PC-9 (cell line): ENCODE measurements at regions not wholly inside any gene's neighbourhood (a gene's known extent, or its start where the extent isn't known, plus 50 kb on each side); places are given as distances from the start of the nearest gene placed in this dataset.
"Not testable (repeated sequence)": the region's sequence is repeated elsewhere in the genome, so short reads cannot be mapped to it uniquely, and the experiment has no call there.

ENCODE experiments used
- BruUV-seq: library from RNA; stranded (reverse); fragments of 400-500 nt; replicated peaks from 2 replicates; lab custom pipeline; 2021; lab: Mats Ljungman, UMichigan
- CTCF ChIA-PET: fragments of 300-600 bp; sonication (Branson Sonifier 250); formaldehyde crosslinking; loops from one replicate; lab custom pipeline; 2022; ENCODE audit warnings: antibody characterized with exemption; lab: Charles Lee
- POLR2A ChIA-PET: fragments of 300-600 bp; sonication (Branson Sonifier 250); formaldehyde crosslinking; loops from one replicate; lab custom pipeline; 2022; ENCODE audit warnings: antibody characterized with exemption; ENCODE audit not compliant: unreplicated experiment; lab: Charles Lee
- DNase-seq, 2 experiments: peaks; one replicate each; pipeline versions ENCODE4 v3.0.0 to v3.0.0-alpha.2; 2015 to 2022; ENCODE audit warnings: mixed read lengths in 1 of 2
- H2AFZ ChIP-seq: fragments of 200-600 bp; sonication (generic); 2 replicates; pipeline ENCODE4 v1.8.1; 2017; ENCODE audit warnings: antibody characterized with exemption
- H3F3A ChIP-seq: fragments of 200-600 bp; sonication (generic); 2 replicates; pipeline ENCODE4 v1.8.1; 2017; ENCODE audit warnings: antibody characterized with exemption, mild to moderate bottlenecking, low read depth; ENCODE audit not compliant: insufficient read depth
- H3K27ac ChIP-seq: fragments of 200-600 bp; sonication (generic); 2 replicates; pipeline ENCODE4 v1.6.1; 2016; ENCODE audit warnings: mixed run types
- H3K27me3 ChIP-seq: fragments of 200-600 bp; sonication (generic); 2 replicates; pipeline ENCODE4 v1.6.1; 2016; ENCODE audit warnings: low read depth, mixed run types; ENCODE audit not compliant: insufficient read depth
- H3K36me3 ChIP-seq: fragments of 200-600 bp; sonication (generic); 2 replicates; pipeline ENCODE4 v1.6.1; 2016; ENCODE audit warnings: low read depth, mixed run types
- H3K4me1 ChIP-seq: fragments of 200-600 bp; sonication (generic); replicated peaks from 2 replicates; pipeline ENCODE4 v1.6.1; 2016; ENCODE audit warnings: mixed run types; ENCODE audit not compliant: insufficient read depth
- H3K4me2 ChIP-seq: fragments of 200-600 bp; sonication (generic); 2 replicates; pipeline ENCODE4 v1.6.1; 2017; ENCODE audit warnings: mixed run types
- H3K4me3 ChIP-seq: fragments of 200-600 bp; sonication (generic); 2 replicates; pipeline ENCODE4 v1.6.1; 2016; ENCODE audit warnings: mixed run types
- H3K79me2 ChIP-seq: fragments of 200-600 bp; sonication (generic); 2 replicates; pipeline ENCODE4 v1.6.1; 2017; ENCODE audit warnings: low read depth, mixed run types
- H3K9me2 ChIP-seq: fragments of 200-600 bp; sonication (generic); 2 replicates; pipeline ENCODE4 v1.8.1; 2017; ENCODE audit warnings: mild to moderate bottlenecking; ENCODE audit not compliant: insufficient read depth
- H3K9me3 ChIP-seq: fragments of 200-600 bp; sonication (generic); 2 replicates; pipeline ENCODE4 v1.8.1; 2016; ENCODE audit warnings: low read depth; ENCODE audit not compliant: insufficient read depth
- H4K20me1 ChIP-seq: fragments of 200-600 bp; sonication (generic); 2 replicates; pipeline ENCODE4 v1.8.1; 2017; ENCODE audit not compliant: insufficient read depth
- EZH2 ChIP-seq: fragments of 200-600 bp; sonication (generic); IDR thresholded peaks from 2 replicates; pipeline ENCODE4 v1.8.0; 2017; ENCODE audit warnings: antibody characterized with exemption, low read depth
- intact Hi-C: fragments of 100-400 bp; cut with micrococcal nuclease; formaldehyde crosslinking; loops from one replicate; pipeline ENCODE4 v1.10.0; 2022; ENCODE audit not compliant: unreplicated experiment
- TF ChIP-seq, protein P1 (sequence below): fragments of 200-600 bp; sonication (generic); conservative IDR thresholded peaks from 2 replicates; pipeline ENCODE4 v1.6.1; 2017; ENCODE audit warnings: mixed run types, antibody characterized with exemption, mild to moderate bottlenecking, moderate library complexity

DNA sequence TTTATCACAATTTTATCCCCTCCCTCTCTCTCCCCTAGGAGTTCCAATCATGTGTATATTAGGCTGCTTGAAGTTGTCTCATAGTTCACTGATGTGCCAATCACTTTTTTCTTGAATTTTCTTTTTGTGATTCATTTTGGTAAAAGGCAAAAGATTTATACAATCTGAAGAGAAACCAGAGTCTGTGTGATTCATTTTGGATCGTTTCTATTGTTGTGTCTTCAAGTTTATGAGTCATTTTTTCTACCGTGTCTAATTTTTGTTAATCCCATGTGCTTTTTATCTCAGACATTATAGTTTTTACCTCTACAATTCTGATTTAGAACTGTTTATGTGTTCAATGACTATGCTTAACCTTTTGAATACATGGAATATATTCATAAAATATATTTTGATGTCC, 483.9 kb upstream of the AUTS2 start:
- ChIA-PET POLR2A (no interaction called here), CTCF (no interaction called here)
- Histone ChIP-seq H3K27me3 (no peaks in the 10 kb centered on the region), H3K27ac (peak overlapping the region; percentile 11; the same call in 1 of the 2 replicates), H3K36me3 (no peaks in the 10 kb centered on the region), H3F3A (0 out of 2 replicates have a peak, but pooled peaks cover 10% of the 10 kb centered on the region), H3K9me3 (peaks cover 5% of the 10 kb centered on the region; the same call in 1 of the 2 replicates), H2AFZ (no peak overlapping the region), H3K4me3 (no peak overlapping the region), H3K4me2 (no peak overlapping the region), H3K4me1 (peaks cover 8% of the 10 kb centered on the region; the same call in 1 of the 2 replicates), H4K20me1 (no peaks in the 10 kb centered on the region), H3K79me2 (no peaks in the 10 kb centered on the region), H3K9me2 (no peaks in the 10 kb centered on the region)
- no peak for DNase-seq
- TF ChIP-seq EZH2: no peak
- BruUV-seq: no TSS peak
- intact Hi-C loops: no loop called here

DNA sequence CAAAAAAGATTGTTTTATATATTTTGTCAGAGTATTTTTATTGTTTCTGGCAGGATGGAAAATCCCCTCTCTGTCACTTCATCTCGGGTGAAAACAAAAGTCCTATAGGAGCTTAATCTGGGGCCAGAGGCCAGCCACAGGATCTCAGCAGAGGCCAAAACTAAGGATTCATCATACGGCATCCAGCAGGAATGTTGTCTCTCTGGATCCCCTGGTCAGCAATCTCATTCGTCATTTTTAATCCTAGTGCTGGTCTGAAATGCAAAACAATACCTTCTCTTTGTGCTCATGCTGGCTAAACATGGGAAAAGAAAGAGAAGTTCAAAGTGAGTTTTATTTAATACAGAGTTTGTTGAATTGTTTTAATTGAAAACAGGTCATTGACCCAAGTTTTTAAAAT, 482.5 kb upstream of the AUTS2 start:
- H3K36me3 ChIP-seq: no peaks in the 10 kb centered on the region
- CTCF ChIA-PET: no interaction called here
- H3K79me2 ChIP-seq: no peaks in the 10 kb centered on the region
- DNase-seq: peak in 1 of 2 experiments; percentile 73
- no peaks in the 10 kb centered on the region for H3K27me3 ChIP-seq
- no peaks in the 10 kb centered on the region for H4K20me1 ChIP-seq
- 0 out of 2 replicates have a peak overlapping the region, but pooled peaks have one; percentile 4 for H3K4me2 ChIP-seq
- POLR2A ChIA-PET: no interaction called here
- H3K27ac ChIP-seq: no peak overlapping the region
- peaks cover 8% of the 10 kb centered on the region; the same call in 1 of the 2 replicates for H3K4me1 ChIP-seq
- BruUV-seq: no TSS peak
- H3K4me3 ChIP-seq: no peak overlapping the region
- intact Hi-C loops: no loop called here
- H3F3A ChIP-seq: 0 out of 2 replicates have a peak, but pooled peaks cover 10% of the 10 kb centered on the region
- no peak overlapping the region for H2AFZ ChIP-seq
- TF ChIP-seq EZH2: no peak
- TF ChIP-seq, protein P1, sequence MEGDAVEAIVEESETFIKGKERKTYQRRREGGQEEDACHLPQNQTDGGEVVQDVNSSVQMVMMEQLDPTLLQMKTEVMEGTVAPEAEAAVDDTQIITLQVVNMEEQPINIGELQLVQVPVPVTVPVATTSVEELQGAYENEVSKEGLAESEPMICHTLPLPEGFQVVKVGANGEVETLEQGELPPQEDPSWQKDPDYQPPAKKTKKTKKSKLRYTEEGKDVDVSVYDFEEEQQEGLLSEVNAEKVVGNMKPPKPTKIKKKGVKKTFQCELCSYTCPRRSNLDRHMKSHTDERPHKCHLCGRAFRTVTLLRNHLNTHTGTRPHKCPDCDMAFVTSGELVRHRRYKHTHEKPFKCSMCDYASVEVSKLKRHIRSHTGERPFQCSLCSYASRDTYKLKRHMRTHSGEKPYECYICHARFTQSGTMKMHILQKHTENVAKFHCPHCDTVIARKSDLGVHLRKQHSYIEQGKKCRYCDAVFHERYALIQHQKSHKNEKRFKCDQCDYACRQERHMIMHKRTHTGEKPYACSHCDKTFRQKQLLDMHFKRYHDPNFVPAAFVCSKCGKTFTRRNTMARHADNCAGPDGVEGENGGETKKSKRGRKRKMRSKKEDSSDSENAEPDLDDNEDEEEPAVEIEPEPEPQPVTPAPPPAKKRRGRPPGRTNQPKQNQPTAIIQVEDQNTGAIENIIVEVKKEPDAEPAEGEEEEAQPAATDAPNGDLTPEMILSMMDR: no peak
- no peaks in the 10 kb centered on the region for H3K9me2 ChIP-seq
- H3K9me3 ChIP-seq: peaks cover 5% of the 10 kb centered on the region; the same call in 1 of the 2 replicates

DNA sequence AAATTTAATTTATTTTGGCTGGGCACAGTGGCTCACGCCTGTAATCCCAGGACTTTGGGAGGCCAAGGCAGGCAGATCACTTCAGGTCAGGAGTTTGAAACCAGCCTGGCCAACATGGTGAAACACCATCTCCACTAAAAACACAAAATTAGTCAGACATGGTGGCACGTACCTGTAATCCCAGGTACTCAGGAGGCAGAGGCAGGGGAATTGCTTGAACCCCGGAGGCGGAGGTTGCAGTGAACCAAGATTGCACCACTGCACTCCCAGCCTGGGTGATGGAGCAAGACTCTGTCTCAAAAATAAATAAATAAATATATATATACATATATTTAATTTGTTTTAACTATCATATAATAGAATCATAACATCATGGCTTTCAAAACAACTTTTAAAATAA, 482.1 kb upstream of the AUTS2 start:
- H3K79me2 ChIP-seq, POLR2A ChIA-PET, H4K20me1 ChIP-seq, H3K9me2 ChIP-seq, H3K4me1 ChIP-seq, H3K4me3 ChIP-seq, intact Hi-C loops, H3K27me3 ChIP-seq, H2AFZ ChIP-seq, CTCF ChIA-PET, H3K27ac ChIP-seq, DNase-seq, BruUV-seq, H3K9me3 ChIP-seq, H3K36me3 ChIP-seq: not testable (repeated sequence)
- H3K4me2 ChIP-seq: 0 out of 2 replicates have a peak overlapping the region, but pooled peaks have one; percentile 4
- 0 out of 2 replicates have a peak, but pooled peaks cover 10% of the 10 kb centered on the region for H3F3A ChIP-seq

DNA sequence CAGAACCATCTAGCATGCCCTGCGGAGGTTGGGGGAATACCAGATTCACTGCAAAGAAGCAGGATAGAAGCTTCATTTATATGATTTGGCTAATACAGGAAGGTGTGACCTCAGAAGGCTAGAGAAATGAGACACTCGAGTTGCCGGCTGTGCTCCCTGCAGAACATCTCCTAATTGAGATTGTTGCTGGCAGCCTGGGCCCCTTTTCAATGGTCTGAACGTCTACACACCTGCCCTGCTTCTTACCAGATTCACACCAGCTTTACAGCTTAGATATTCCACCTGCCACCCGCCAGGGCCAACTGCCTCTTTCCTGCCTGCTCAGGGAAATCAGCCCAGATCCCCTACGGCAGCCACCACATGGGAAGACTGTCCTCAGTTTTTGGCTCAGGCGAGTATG, 475.3 kb upstream of the AUTS2 start:
- no peak for TF ChIP-seq EZH2
- TF ChIP-seq, protein P1: no peak
- Histone ChIP-seq H3K27me3 (no peaks in the 10 kb centered on the region), H3K36me3 (no peaks in the 10 kb centered on the region), H3K9me2 (no peaks in the 10 kb centered on the region), H3K4me3 (no peak overlapping the region), H4K20me1 (no peaks in the 10 kb centered on the region), H2AFZ (no peak overlapping the region), H3K79me2 (no peaks in the 10 kb centered on the region), H3K4me2 (no peak overlapping the region), H3F3A (no peaks in the 10 kb centered on the region), H3K4me1 (0 out of 2 replicates have a peak, but pooled peaks cover 3% of the 10 kb centered on the region), H3K9me3 (no peaks in the 10 kb centered on the region), H3K27ac (no peak overlapping the region)
- ChIA-PET POLR2A (no interaction called here), CTCF (no interaction called here)
- DNase-seq: no peak
- intact Hi-C loops: no loop called here
- BruUV-seq: no TSS peak
